MM.1S (cell line): ENCODE measurements at regions not wholly inside any gene's neighbourhood (a gene's known extent, or its start where the extent isn't known, plus 50 kb on each side); places are given as distances from the start of the nearest gene placed in this dataset.

Source experiments
- DNase-seq: peaks from one replicate; pipeline ENCODE4 v3.0.0-alpha.2; 2015
- H2AFZ ChIP-seq: fragments of 300-600 bp; sonication (generic); 2 replicates; pipeline ENCODE4 v1.6.0; 2016; ENCODE audit warnings: antibody characterized with exemption, low read length
- H3F3A ChIP-seq: fragments of 300-600 bp; sonication (generic); 2 replicates; pipeline ENCODE4 v1.6.1; 2016; ENCODE audit warnings: mild to moderate bottlenecking, antibody characterized with exemption, low read length, moderate library complexity, mixed read lengths; ENCODE audit not compliant: insufficient read depth
- H3K27ac ChIP-seq: fragments of 300-600 bp; sonication (generic); 2 replicates; pipeline ENCODE4 v1.5.1; 2016; ENCODE audit warnings: mild to moderate bottlenecking, low read length
- H3K27me3 ChIP-seq: fragments of 300-600 bp; sonication (generic); replicated peaks from 2 replicates; pipeline ENCODE4 v1.6.0; 2016; ENCODE audit warnings: low read length; ENCODE audit not compliant: insufficient read depth
- H3K36me3 ChIP-seq: fragments of 300-600 bp; sonication (generic); replicated peaks from 2 replicates; pipeline ENCODE4 v1.6.1; 2016; ENCODE audit warnings: mild to moderate bottlenecking, low read length, mixed read lengths; ENCODE audit not compliant: insufficient read depth
- H3K4me1 ChIP-seq: fragments of 300-600 bp; sonication (generic); 2 replicates; pipeline ENCODE4 v1.6.1; 2016; ENCODE audit warnings: low read length, mixed read lengths
- H3K4me2 ChIP-seq: fragments of 300-600 bp; sonication (generic); 2 replicates; pipeline ENCODE4 v1.6.0; 2016; ENCODE audit warnings: low read depth, low read length
- H3K4me3 ChIP-seq: fragments of 300-600 bp; sonication (generic); 2 replicates; pipeline ENCODE4 v1.5.1; 2016; ENCODE audit warnings: low read length, mixed read lengths
- H3K79me2 ChIP-seq: fragments of 300-600 bp; sonication (generic); 2 replicates; pipeline ENCODE4 v1.6.1; 2016; ENCODE audit warnings: mixed run types, low read length, mixed read lengths
- H3K9ac ChIP-seq: fragments of 300-600 bp; sonication (generic); 2 replicates; pipeline ENCODE4 v1.6.1; 2016; ENCODE audit warnings: low read length, mixed read lengths
- H3K9me2 ChIP-seq: fragments of 300-600 bp; sonication (generic); replicated peaks from 2 replicates; pipeline ENCODE4 v1.6.1; 2016; ENCODE audit warnings: mild to moderate bottlenecking, low read length, mixed read lengths; ENCODE audit not compliant: insufficient read depth
- H3K9me3 ChIP-seq: fragments of 300-600 bp; sonication (generic); replicated peaks from 2 replicates; pipeline ENCODE4 v1.6.1; 2016; ENCODE audit warnings: mild to moderate bottlenecking, low read length, mixed read lengths; ENCODE audit not compliant: insufficient read depth
- H4K20me1 ChIP-seq: fragments of 300-600 bp; sonication (generic); 2 replicates; pipeline ENCODE4 v1.6.1; 2016; ENCODE audit warnings: mild to moderate bottlenecking, low read length, moderate library complexity, mixed read lengths; ENCODE audit not compliant: insufficient read depth
- EZH2 ChIP-seq: fragments of 300-600 bp; sonication (generic); optimal IDR thresholded peaks from 2 replicates; pipeline ENCODE3; 2017; ENCODE audit warnings: low read depth, mild to moderate bottlenecking, antibody characterized with exemption, low read length, mixed read lengths
- EZH2phosphoT487 ChIP-seq: fragments of 300-600 bp; sonication (generic); IDR thresholded peaks from 2 replicates; pipeline ENCODE4 v1.6.1; 2018; ENCODE audit warnings: antibody characterized with exemption, low read length
- TF ChIP-seq, protein P1 (sequence below): fragments of 300-600 bp; sonication (generic); IDR thresholded peaks from 2 replicates; pipeline ENCODE4 v1.5.1; 2016; ENCODE audit warnings: antibody characterized with exemption, low read length, mixed read lengths

DNA sequence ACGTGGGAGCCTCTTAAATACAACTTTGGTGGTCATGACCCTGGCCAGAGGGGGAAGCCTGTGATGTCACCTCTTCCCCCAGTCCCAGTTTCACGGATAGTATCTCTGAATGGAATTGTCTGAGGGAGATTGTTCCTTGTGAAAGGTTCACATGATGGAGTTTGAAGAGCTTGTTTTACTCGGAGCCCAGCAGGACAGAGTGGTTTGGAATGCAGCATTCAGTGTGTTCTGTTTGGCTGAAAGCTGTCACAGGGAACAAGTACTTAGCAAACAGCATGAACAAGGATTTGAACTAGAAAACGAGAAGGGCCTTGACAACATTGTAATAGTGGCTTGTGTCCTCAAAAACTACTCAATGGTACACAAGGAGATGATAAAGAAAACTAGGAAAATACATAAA lies 133.9 kb upstream of the CXorf66 start:
- H3K9me2 ChIP-seq: no peaks in the 10 kb centered on the region
- H4K20me1 ChIP-seq: no peaks in the 10 kb centered on the region
- H3K4me2 ChIP-seq: no peak overlapping the region
- H3K9me3 ChIP-seq: no peaks in the 10 kb centered on the region
- H3K79me2 ChIP-seq: no peaks in the 10 kb centered on the region
- no peak overlapping the region for H3K4me3 ChIP-seq
- H3K9ac ChIP-seq: no peak overlapping the region
- DNase-seq: no peak
- H3K4me1 ChIP-seq: no peaks in the 10 kb centered on the region
- no peaks in the 10 kb centered on the region for H3K36me3 ChIP-seq
- no peak overlapping the region for H2AFZ ChIP-seq
- no peak overlapping the region for H3K27ac ChIP-seq
- no peaks in the 10 kb centered on the region for H3K27me3 ChIP-seq
- TF ChIP-seq EZH2: no peak
- no peak for TF ChIP-seq EZH2phosphoT487
- TF ChIP-seq, protein P1, sequence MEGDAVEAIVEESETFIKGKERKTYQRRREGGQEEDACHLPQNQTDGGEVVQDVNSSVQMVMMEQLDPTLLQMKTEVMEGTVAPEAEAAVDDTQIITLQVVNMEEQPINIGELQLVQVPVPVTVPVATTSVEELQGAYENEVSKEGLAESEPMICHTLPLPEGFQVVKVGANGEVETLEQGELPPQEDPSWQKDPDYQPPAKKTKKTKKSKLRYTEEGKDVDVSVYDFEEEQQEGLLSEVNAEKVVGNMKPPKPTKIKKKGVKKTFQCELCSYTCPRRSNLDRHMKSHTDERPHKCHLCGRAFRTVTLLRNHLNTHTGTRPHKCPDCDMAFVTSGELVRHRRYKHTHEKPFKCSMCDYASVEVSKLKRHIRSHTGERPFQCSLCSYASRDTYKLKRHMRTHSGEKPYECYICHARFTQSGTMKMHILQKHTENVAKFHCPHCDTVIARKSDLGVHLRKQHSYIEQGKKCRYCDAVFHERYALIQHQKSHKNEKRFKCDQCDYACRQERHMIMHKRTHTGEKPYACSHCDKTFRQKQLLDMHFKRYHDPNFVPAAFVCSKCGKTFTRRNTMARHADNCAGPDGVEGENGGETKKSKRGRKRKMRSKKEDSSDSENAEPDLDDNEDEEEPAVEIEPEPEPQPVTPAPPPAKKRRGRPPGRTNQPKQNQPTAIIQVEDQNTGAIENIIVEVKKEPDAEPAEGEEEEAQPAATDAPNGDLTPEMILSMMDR: no peak
- H3F3A ChIP-seq: no peaks in the 10 kb centered on the region

DNA sequence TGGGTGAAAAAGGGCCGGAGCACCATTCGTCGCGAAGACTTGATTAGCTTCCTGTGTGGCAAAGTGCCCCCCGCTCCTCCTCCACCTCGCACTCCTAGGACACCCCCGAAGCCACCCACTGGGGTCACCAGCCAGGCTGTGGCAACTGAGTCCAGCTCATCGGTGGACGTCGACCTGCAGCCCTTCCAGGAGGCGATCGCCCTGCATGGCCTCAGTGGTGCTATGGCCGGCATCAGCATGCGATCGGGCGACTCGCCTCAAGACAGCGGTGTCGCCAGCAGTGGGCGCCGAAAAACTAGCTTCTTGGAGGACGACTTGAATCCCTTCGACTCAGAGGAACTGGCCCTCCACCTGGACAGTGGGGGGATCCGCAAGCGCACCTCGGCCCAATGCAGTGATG lies 126.8 kb upstream of the CXorf66 start:
- no peak for DNase-seq
- Histone ChIP-seq H3K27me3 (no peaks in the 10 kb centered on the region), H2AFZ (no peak overlapping the region)

DNA sequence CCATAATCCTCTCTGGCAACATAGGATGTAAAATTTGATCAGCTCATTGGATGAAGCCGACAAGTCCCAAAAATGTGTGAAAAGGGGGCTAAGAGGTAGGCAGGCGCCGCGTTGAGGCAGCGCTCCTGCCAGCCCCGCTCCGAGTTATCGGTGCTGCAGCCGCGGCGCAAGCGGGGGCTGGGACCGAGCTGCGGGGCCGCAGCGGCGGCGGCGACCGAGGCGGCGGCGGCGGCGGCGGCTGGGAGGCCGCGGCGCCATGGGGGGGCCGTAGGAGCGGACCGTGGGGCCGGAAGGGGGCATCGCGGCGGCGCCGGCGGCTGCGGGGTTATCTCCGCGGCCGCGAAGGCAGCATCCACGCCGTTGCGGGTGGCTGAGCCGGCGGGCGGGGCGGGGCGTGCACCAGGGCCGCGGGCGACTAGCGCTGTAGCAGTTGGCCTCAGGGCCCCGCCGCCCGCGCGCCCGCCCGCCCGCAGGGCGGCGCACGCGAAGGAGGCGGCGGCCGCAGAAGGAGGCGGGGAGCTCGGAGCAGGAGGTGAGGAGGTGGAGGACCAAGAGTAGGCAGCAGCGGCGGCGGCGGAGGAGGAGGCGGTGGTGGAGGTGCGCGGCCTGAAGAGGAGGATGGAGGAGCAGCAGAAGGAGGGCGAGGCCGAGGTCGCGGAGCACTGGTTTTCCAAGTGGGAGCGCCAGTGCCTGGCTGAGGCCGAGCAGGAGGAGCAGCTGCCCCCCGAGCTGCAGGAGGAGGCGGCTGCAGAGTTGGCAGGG lies 126.0 kb upstream of the CXorf66 start:
- no peaks in the 10 kb centered on the region for H3F3A ChIP-seq
- H3K27me3 ChIP-seq: no peaks in the 10 kb centered on the region
- H3K79me2 ChIP-seq: no peaks in the 10 kb centered on the region
- no peak overlapping the region for H3K4me3 ChIP-seq
- no peaks in the 10 kb centered on the region for H3K9me2 ChIP-seq
- H2AFZ ChIP-seq: no peak overlapping the region
- no peak overlapping the region for H3K9ac ChIP-seq
- no peaks in the 10 kb centered on the region for H3K36me3 ChIP-seq
- H3K27ac ChIP-seq: no peak overlapping the region
- H3K4me1 ChIP-seq: no peaks in the 10 kb centered on the region
- H3K9me3 ChIP-seq: no peaks in the 10 kb centered on the region
- H4K20me1 ChIP-seq: no peaks in the 10 kb centered on the region
- H3K4me2 ChIP-seq: no peak overlapping the region
- no peak for DNase-seq
- TF ChIP-seq EZH2phosphoT487 (no peak), EZH2 (no peak)
- TF ChIP-seq, protein P1: no peak

More for the DNA sequence above, 126.8 kb upstream of the CXorf66 start:
- Histone ChIP-seq H3K36me3 (no peaks in the 10 kb centered on the region), H4K20me1 (no peaks in the 10 kb centered on the region), H3K4me1 (no peaks in the 10 kb centered on the region), H3K9me3 (no peaks in the 10 kb centered on the region), H3K9me2 (no peaks in the 10 kb centered on the region), H3K79me2 (no peaks in the 10 kb centered on the region), H3K4me3 (no peak overlapping the region), H3K4me2 (no peak overlapping the region), H3F3A (no peaks in the 10 kb centered on the region), H3K9ac (no peak overlapping the region), H3K27ac (no peak overlapping the region)
- TF ChIP-seq EZH2phosphoT487: no peak
- TF ChIP-seq, protein P1: no peak
